ENCODE measurements at regions not wholly inside any gene's neighbourhood (a gene's known extent, or its start where the extent isn't known, plus 50 kb on each side); places are given as distances from the start of the nearest gene placed in this dataset.

DNA sequence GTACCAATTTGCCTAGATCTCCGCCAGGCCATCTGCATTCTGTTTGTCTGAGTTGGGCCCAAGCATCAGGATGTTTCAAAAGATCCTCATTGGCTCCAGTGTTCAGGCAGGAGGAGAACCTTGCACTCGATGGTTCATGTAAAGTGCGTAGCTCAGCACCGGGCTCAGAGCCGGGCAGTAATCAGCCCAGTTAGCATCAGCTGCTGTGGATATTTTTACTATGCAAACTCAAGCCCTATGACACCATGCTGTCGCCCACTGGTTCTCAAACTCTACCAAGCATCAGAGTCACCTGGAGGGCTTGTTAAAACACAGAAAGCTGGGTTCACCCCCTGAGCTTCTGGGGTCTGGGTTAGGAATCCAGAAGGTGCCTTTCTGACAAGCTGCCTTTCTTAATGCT is 310.8 kb downstream of the SHQ1 start:
- ATAC-seq (ENCODE audit: insufficient read depth, low FRiP score) (no peak), DNase-seq (no peak)
- no peak for TF ChIP-seq CTCF (IDR thresholded peaks at IDR 0.05; ENCODE audit: control extremely low read depth, extremely low read depth)
- H3K27me3 ChIP-seq (ENCODE audit: control insufficient read depth in 3 of 3, insufficient read depth in 3 of 3, low read length in 2 of 3), result peaks cover 0 to 2% (median 0%) of the 10 kb centered on the region in 3 donors
- no peaks in the 10 kb centered on the region for H3K36me3 ChIP-seq (ENCODE audit: control insufficient read depth in 4 of 4, insufficient read depth in 4 of 4, low read length in 4 of 4)
- no peaks in the 10 kb centered on the region for H3K4me1 ChIP-seq (ENCODE audit: control insufficient read depth in 5 of 5, insufficient read depth in 5 of 5, low read length in 5 of 5)
- H3K27ac ChIP-seq (ENCODE audit: low read depth in 1 of 2, low read length in 1 of 2), result no peak overlapping the region
- 90 to 92% methylated on average over 6 of the region's 6 CpGs for WGBS, 2 donors
- H3K9ac ChIP-seq (ENCODE audit: insufficient read depth in 1 of 2, low read length in 2 of 2), result no peak overlapping the region
- no peak overlapping the region for H3K4me3 ChIP-seq
- peaks cover 0 to 5% (median 5%) of the 10 kb centered on the region in 4 donors for H3K9me3 ChIP-seq (ENCODE audit: control insufficient read depth in 4 of 4, insufficient read depth in 3 of 4, low read length in 3 of 4)

DNA sequence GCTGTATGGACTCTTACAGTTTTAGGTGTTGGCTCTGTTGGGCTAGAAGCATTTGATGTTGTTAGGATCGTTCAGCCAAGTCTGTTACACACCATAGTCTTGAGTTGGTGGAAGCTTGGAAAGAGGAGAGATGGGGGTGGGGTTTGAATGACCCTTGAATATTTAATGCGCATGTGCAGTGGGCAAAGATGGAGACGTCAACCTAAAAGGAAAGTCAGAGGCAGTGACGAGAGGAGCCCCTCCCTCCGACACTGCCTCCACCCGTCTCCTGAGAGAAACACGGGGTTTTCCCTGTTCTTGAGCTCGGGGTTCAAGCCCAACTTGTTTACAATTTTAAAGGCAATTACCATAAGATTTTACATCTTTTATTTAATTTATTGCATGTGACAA is 311.4 kb downstream of the SHQ1 start:
- 91 to 92% methylated on average over 8 of the region's 8 CpGs for WGBS, 2 donors
- H3K4me3 ChIP-seq, result no peak overlapping the region
- no peak for DNase-seq
- no peak for TF ChIP-seq CTCF (IDR thresholded peaks at IDR 0.05; ENCODE audit: control extremely low read depth, extremely low read depth)
- no peak overlapping the region for H3K27ac ChIP-seq (ENCODE audit: low read depth in 1 of 2, low read length in 1 of 2)
- no peaks in the 10 kb centered on the region for H3K36me3 ChIP-seq (ENCODE audit: control insufficient read depth in 4 of 4, insufficient read depth in 4 of 4, low read length in 4 of 4)
- no peaks in the 10 kb centered on the region for H3K4me1 ChIP-seq (ENCODE audit: control insufficient read depth in 5 of 5, insufficient read depth in 5 of 5, low read length in 5 of 5)
- no peak for ATAC-seq (ENCODE audit: insufficient read depth, low FRiP score)
- H3K9me3 ChIP-seq (ENCODE audit: control insufficient read depth in 4 of 4, insufficient read depth in 3 of 4, low read length in 3 of 4), result peaks cover 0 to 5% (median 5%) of the 10 kb centered on the region in 4 donors
- no peak overlapping the region for H3K9ac ChIP-seq (ENCODE audit: insufficient read depth in 1 of 2, low read length in 2 of 2)
- H3K27me3 ChIP-seq (ENCODE audit: control insufficient read depth in 3 of 3, insufficient read depth in 3 of 3, low read length in 2 of 3), result peaks cover 0 to 2% (median 0%) of the 10 kb centered on the region in 3 donors

GRCh38 chr3:72536206-72536877 is 311.9 kb downstream of the SHQ1 start:
- WGBS, 2 donors, result 95 to 96% methylated on average over 4 of the region's 4 CpGs
- DNase-seq, result no peak
- no peak for ATAC-seq (ENCODE audit: insufficient read depth, low FRiP score)
- Histone ChIP-seq H3K9ac (ENCODE audit: insufficient read depth in 1 of 2, low read length in 2 of 2) (peak overlapping the region in 1 of 2 donors; percentile 5), H3K4me1 (ENCODE audit: control insufficient read depth in 5 of 5, insufficient read depth in 5 of 5, low read length in 5 of 5) (no peaks in the 10 kb centered on the region), H3K36me3 (ENCODE audit: control insufficient read depth in 4 of 4, insufficient read depth in 4 of 4, low read length in 4 of 4) (no peaks in the 10 kb centered on the region), H3K27me3 (ENCODE audit: control insufficient read depth in 3 of 3, insufficient read depth in 3 of 3, low read length in 2 of 3) (peaks cover 0 to 2% (median 0%) of the 10 kb centered on the region in 3 donors), H3K27ac (ENCODE audit: low read depth in 1 of 2, low read length in 1 of 2) (no peak overlapping the region), H3K4me3 (no peak overlapping the region), H3K9me3 (ENCODE audit: control insufficient read depth in 4 of 4, insufficient read depth in 3 of 4, low read length in 3 of 4) (peaks cover 0 to 2% (median 1%) of the 10 kb centered on the region in 4 donors)
- TF ChIP-seq CTCF (IDR thresholded peaks at IDR 0.05; ENCODE audit: control extremely low read depth, extremely low read depth), result no peak
